Activated B cell treated with CpG ODN at 0.5 μM for 24 hours (primary cell): ENCODE measurements at regions not wholly inside any gene's neighbourhood (a gene's known extent, or its start where the extent isn't known, plus 50 kb on each side); places are given as distances from the start of the nearest gene placed in this dataset.
"Not testable (repeated sequence)": the region's sequence is repeated elsewhere in the genome, so short reads cannot be mapped to it uniquely, and the experiment has no call there.

Source experiments
- ATAC-seq: fragments of 200-7000 bp; cut with Tn5 transposase; one replicate; pipeline ENCODE4 v1.10.0; 2021; ENCODE audit warnings: low read depth, mild to moderate bottlenecking, moderate library complexity
- CTCF ChIA-PET: fragments of 350-600 bp; sonication (Branson Sonifier 250); formaldehyde crosslinking; loops from one replicate; lab custom pipeline; 2021; ENCODE audit warnings: antibody characterized with exemption; lab: Charles Lee
- POLR2A ChIA-PET: fragments of 350-600 bp; sonication (Branson Sonifier 250); formaldehyde crosslinking; loops from one replicate; lab custom pipeline; 2021; ENCODE audit warnings: antibody characterized with exemption; lab: Charles Lee
- DNase-seq: peaks from one replicate; pipeline ENCODE4 v3.0.0; 2022
- H3K27ac Mint-ChIP-seq: one replicate; pipeline ENCODE4 v1.8.0; 2020; ENCODE audit warnings: mixed read lengths
- H3K27me3 Mint-ChIP-seq: one replicate; pipeline ENCODE4 v1.8.0; 2021; ENCODE audit warnings: mixed read lengths
- H3K36me3 Mint-ChIP-seq: one replicate; pipeline ENCODE4 v1.8.0; 2021; ENCODE audit warnings: low read depth, mixed read lengths
- H3K4me1 Mint-ChIP-seq: one replicate; pipeline ENCODE4 v1.8.0; 2021; ENCODE audit warnings: mixed read lengths
- H3K4me3 Mint-ChIP-seq: one replicate; pipeline ENCODE4 v1.8.0; 2020; ENCODE audit warnings: mild to moderate bottlenecking, mixed read lengths
- H3K9me3 Mint-ChIP-seq: one replicate; pipeline ENCODE4 v1.8.0; 2020; ENCODE audit warnings: mixed read lengths
- CTCF ChIP-seq: fragments of 200-600 bp; IDR thresholded peaks from one replicate; pipeline ENCODE4 v1.8.0; 2022; ENCODE audit warnings: antibody characterized with exemption, mild to moderate bottlenecking
- intact Hi-C: fragments of 100-400 bp; cut with micrococcal nuclease; formaldehyde crosslinking; loops from one replicate; pipeline ENCODE4 v1.15.1; 2024

- ATAC-seq (no peak), DNase-seq (no peak)
- Mint-ChIP-seq H3K27ac (no peak overlapping the region), H3K36me3 (no peaks in the 10 kb centered on the region), H3K9me3 (peaks cover 4% of the 10 kb centered on the region), H3K4me3 (no peak overlapping the region), H3K27me3 (no peaks in the 10 kb centered on the region), H3K4me1 (no peaks in the 10 kb centered on the region)
- CTCF ChIA-PET, result no interaction called here
- TF ChIP-seq CTCF, result no peak
- POLR2A ChIA-PET, result no interaction called here
- intact Hi-C loops, result no loop called here
Measured at GRCh38 chr4:160523231-160523630, 1420.4 kb downstream of the RAPGEF2 start.

GRCh38 chr4:160537681-160538080 lies 1434.8 kb downstream of the RAPGEF2 start:
- intact Hi-C loops, result no loop called here
- DNase-seq, result no peak
- Mint-ChIP-seq H3K36me3 (no peaks in the 10 kb centered on the region), H3K27me3 (no peaks in the 10 kb centered on the region), H3K4me3 (no peak overlapping the region), H3K9me3 (peaks cover 3% of the 10 kb centered on the region), H3K4me1 (no peaks in the 10 kb centered on the region), H3K27ac (no peak overlapping the region)
- ChIA-PET CTCF (no interaction called here), POLR2A (no interaction called here)
- ATAC-seq, result no peak
- TF ChIP-seq CTCF, result no peak

DNA sequence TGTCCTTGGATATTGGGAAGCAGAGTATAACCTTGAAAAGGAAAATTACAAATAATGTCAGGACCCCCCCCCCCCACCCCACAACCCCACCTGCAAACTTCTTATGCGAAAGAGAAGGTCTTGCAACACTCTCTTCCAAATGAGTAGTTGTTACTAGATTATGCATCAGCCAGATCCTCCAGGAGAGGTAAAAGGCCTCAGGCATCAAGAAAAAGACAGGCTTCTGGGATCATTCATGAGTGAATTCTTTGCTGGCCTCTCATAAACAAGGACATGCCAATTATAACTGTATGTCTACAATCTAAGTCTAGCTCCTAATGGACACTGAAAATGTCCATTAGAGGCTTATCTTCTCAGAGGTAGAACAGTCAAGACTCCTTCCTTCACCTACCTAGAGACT lies 1443.3 kb downstream of the RAPGEF2 start:
- no peaks in the 10 kb centered on the region for H3K4me1 Mint-ChIP-seq
- DNase-seq, result no peak
- no peak for ATAC-seq
- H3K27ac Mint-ChIP-seq, result no peak overlapping the region
- POLR2A ChIA-PET, result no interaction called here
- no peak for TF ChIP-seq CTCF
- no peaks in the 10 kb centered on the region for H3K27me3 Mint-ChIP-seq
- H3K36me3 Mint-ChIP-seq, result no peaks in the 10 kb centered on the region
- H3K4me3 Mint-ChIP-seq, result no peak overlapping the region
- peaks cover 3% of the 10 kb centered on the region for H3K9me3 Mint-ChIP-seq
- CTCF ChIA-PET, result no interaction called here
- intact Hi-C loops, result no loop called here

DNA sequence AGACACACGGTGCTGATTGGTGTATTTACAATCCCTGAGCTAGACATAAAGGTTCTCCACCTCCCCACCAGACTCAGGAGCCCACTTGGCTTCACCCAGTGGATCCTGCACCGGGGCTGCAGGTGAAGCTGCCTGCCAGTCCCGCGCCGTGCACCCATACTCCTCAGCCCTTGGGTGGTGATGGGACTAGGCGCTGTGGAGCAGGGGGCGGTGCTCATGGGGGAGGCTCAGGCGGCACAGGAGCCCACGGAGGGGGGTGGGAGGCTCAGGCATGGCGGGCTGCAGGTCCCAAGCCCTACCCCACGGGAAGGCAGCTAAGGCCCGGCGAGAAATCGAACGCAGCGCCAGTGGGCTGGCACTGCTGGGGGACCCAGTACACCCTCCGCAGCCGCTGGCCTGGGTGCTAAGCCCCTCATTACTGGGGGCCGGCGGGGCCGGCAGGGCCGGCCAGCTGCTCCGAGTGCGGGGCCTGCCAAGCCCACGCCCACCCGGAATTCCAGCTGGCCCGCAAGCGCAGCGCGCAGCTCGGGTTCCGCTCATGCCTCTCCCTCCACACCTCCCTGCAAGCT lies 1447.2 kb downstream of the RAPGEF2 start:
- intact Hi-C loops, H3K36me3 Mint-ChIP-seq, H3K27me3 Mint-ChIP-seq, H3K4me3 Mint-ChIP-seq, ATAC-seq, H3K4me1 Mint-ChIP-seq, H3K27ac Mint-ChIP-seq, DNase-seq, CTCF ChIA-PET, H3K9me3 Mint-ChIP-seq, POLR2A ChIA-PET: not testable (repeated sequence)

DNA sequence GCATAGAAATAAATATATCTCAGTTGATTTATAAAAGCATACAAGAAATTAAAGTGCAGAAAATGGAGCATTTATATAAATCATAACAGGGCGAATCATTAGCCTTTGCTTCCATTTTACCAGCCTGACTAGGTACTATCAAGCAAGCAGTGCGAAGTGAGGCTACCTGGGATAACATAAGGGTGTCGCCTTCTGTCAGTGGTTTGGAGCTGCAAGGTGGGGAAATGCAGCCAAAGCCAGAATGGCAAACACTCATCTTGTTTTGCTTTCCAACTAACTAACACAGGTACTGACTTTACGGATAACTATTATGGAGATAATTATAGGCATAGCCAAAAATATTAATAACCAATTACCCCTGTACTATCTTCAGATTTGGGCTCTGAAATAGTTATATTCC lies 1459.8 kb downstream of the RAPGEF2 start:
- no peak for TF ChIP-seq CTCF
- POLR2A ChIA-PET, result no interaction called here
- Mint-ChIP-seq H3K27me3 (no peaks in the 10 kb centered on the region), H3K27ac (no peak overlapping the region), H3K9me3 (no peaks in the 10 kb centered on the region), H3K4me1 (no peaks in the 10 kb centered on the region), H3K4me3 (no peak overlapping the region), H3K36me3 (no peaks in the 10 kb centered on the region)
- no peak for ATAC-seq
- intact Hi-C loops, result no loop called here
- CTCF ChIA-PET, result no interaction called here
- no peak for DNase-seq
